Skeletal muscle satellite cell (primary cell): ENCODE measurements at regions not wholly inside any gene's neighbourhood (a gene's known extent, or its start where the extent isn't known, plus 50 kb on each side); places are given as distances from the start of the nearest gene placed in this dataset.
"Not testable (repeated sequence)": the region's sequence is repeated elsewhere in the genome, so short reads cannot be mapped to it uniquely, and the experiment has no call there.

Experiments
- H3K27me3 ChIP-seq: 2 replicates; pipeline ENCODE4 v1.7.0; 2013; ENCODE audit warnings: low read length; ENCODE audit not compliant: control insufficient read depth, insufficient read depth
- H3K36me3 ChIP-seq: 2 replicates; pipeline ENCODE4 v1.7.0; 2013; ENCODE audit warnings: mild to moderate bottlenecking, control low read depth, low read length; ENCODE audit not compliant: insufficient read depth
- H3K4me1 ChIP-seq: 2 replicates; pipeline ENCODE4 v1.7.0; 2013; ENCODE audit warnings: low read length; ENCODE audit not compliant: control insufficient read depth, insufficient read depth
- H3K4me2 ChIP-seq: 2 replicates; pipeline ENCODE4 v1.7.0; 2013; ENCODE audit warnings: mild to moderate bottlenecking, low read length
- H3K4me3 ChIP-seq: 2 replicates; pipeline ENCODE4 v1.7.0; 2013; ENCODE audit warnings: low read length
- H3K9ac ChIP-seq: 2 replicates; pipeline ENCODE4 v1.7.0; 2013; ENCODE audit warnings: mild to moderate bottlenecking, low read depth, low read length, moderate library complexity
- H3K9me3 ChIP-seq: replicated peaks from 2 replicates; pipeline ENCODE4 v1.7.0; 2013; ENCODE audit warnings: mild to moderate bottlenecking, control low read depth, low read length

DNA sequence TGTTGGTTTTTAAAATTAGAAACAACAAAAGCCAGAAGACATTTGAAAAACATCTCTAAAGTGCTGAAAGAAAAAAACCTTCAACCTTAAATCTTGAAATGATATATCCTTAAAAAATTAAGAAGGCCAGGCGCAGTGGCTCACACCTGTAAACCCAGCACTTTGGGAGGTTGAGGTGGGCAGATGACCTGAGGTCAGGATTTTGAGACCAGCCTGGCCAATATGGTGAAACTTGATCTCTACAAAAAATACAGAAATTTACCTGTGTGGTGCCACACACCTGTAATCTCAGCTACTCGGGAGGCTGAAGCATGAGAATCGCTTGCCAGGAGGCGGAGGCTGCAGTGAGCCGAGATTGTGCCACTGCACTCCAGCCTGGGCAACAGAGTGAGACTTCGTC, 87.7 kb upstream of the SIX2 start:
- Histone ChIP-seq H3K4me2 (no peak overlapping the region), H3K27me3 (peaks cover 8% of the 10 kb centered on the region), H3K36me3 (no peaks in the 10 kb centered on the region), H3K9me3 (no peaks in the 10 kb centered on the region), H3K4me1 (no peaks in the 10 kb centered on the region), H3K4me3 (no peak overlapping the region), H3K9ac (no peak overlapping the region)

DNA sequence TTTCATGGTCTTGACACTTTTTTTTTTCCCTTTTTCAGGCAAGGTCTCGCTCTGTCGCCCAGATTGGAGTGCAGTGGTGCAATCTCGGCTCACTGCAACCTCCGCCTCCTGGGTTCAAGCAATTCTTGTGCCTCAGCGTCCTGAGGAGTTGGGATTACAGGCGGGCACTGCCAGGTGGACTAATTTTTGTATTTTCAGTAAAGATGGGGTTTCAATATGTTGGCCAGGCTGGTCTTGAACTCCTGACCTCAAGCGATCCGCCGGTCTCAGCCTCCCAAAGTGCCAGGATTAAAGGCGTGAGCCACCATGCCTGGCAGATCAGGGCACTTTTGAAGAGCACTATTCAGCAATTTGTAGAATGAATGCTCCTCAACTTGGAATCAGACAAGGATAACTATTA, 86.8 kb upstream of the SIX2 start:
- not testable (repeated sequence) for H3K36me3 ChIP-seq, H3K27me3 ChIP-seq, H3K4me3 ChIP-seq, H3K4me2 ChIP-seq, H3K4me1 ChIP-seq, H3K9me3 ChIP-seq, H3K9ac ChIP-seq

DNA sequence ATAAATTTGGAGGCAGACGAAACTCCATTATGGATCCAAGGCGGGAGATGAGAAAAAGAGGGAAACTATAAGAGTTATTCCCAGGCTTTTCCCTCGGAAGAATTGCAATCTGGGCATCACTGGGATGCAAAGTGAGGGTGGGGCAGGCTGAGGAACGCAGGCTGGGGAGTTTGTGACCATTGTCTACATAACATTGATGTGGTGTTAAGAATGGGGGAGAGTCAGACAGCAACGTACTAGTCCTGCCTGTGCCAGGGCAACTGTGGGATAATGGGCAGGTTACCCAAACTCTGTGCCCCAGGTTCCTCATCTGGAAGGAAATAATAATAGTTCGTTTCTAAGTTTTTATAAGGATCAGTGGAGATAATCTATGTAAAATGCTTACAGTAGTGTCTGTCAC, 84.4 kb upstream of the SIX2 start:
- no peaks in the 10 kb centered on the region for H3K36me3 ChIP-seq
- H3K4me3 ChIP-seq, result no peak overlapping the region
- peaks cover 8% of the 10 kb centered on the region for H3K27me3 ChIP-seq
- no peak overlapping the region for H3K9ac ChIP-seq
- H3K4me2 ChIP-seq, result no peak overlapping the region
- H3K9me3 ChIP-seq, result no peaks in the 10 kb centered on the region
- H3K4me1 ChIP-seq, result no peaks in the 10 kb centered on the region

DNA sequence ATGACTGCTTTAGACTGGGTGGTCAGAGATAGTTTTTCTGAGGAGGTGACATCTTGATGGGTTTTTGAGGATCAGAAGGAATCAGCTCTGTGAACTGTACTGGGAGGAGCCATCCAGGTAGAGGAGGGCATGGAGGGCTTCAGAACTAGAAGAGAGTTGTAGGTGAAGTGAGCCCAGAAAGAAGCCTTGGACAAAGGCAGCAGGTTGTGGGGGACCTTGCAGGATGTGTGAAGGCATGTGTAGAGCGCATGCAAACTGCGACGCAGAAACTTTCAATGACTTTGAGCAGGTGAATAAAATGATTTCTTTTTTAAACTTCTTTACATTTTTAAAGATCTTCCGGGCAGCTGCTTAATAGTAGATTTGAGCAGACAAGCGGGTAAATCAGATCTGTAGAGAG, 83.9 kb upstream of the SIX2 start:
- Histone ChIP-seq H3K9me3 (no peaks in the 10 kb centered on the region), H3K4me2 (no peak overlapping the region), H3K4me3 (no peak overlapping the region), H3K4me1 (no peaks in the 10 kb centered on the region), H3K9ac (no peak overlapping the region), H3K36me3 (no peaks in the 10 kb centered on the region), H3K27me3 (peaks cover 8% of the 10 kb centered on the region)

DNA sequence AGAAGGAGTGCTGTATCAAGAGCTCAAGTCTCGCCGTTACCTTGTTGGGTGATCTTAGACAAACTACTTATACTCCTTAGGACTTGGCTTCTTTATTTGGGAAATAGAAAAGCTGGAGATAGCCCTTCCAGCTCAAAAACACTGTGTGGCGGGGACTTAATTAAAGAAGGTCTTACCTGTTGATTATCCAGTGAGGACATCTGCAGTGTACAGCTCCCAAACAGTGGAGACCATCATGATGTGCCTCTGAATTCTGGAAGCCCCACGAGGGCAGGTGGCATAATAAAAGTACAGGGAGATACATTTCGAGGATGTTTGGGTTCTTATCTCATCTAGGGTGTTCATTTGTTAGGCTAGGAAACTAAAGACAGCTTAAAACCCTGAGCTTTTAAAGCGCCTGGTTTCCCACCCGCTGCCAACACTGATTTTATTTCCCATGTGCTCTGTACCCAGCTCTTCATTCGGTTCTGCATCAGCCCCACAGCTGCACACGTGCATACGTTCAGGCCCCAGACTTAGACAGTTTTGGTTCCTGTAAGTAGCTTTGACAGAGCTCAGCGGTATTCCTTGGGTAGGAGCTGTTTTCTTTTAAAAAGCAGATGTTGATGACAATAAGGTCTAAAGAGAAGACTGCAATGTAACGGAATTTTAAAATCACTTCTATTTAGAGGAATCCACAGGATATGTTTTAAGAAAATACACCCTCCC, 80.5 kb upstream of the SIX2 start:
- Histone ChIP-seq H3K9me3 (no peaks in the 10 kb centered on the region), H3K4me1 (no peaks in the 10 kb centered on the region), H3K4me3 (no peak overlapping the region), H3K27me3 (peaks cover 8% of the 10 kb centered on the region), H3K4me2 (no peak overlapping the region), H3K36me3 (no peaks in the 10 kb centered on the region), H3K9ac (no peak overlapping the region)

DNA sequence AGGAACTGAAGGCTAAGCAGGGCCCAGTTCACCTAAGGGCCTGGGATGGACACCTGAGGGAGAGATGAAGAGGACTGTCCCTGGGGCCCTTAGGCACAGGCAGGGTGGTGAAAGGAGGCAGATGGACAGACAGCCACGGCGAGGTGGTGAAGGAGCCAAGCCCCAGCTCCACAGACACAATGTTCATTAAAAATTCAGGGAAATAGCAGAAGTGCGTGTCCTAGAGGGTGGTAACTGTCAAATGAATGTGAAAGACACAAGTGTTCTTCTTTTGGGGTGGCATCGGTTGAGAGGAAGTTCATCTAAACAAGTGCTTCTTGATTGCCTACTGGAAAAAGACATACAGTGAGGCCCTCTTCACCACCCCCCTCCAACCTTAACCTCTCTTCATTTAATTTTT, 76.2 kb upstream of the SIX2 start:
- no peak overlapping the region for H3K9ac ChIP-seq
- H3K27me3 ChIP-seq, result peaks cover 6% of the 10 kb centered on the region
- H3K9me3 ChIP-seq, result no peaks in the 10 kb centered on the region
- no peak overlapping the region for H3K4me2 ChIP-seq
- H3K4me1 ChIP-seq, result no peaks in the 10 kb centered on the region
- no peak overlapping the region for H3K4me3 ChIP-seq
- H3K36me3 ChIP-seq, result no peaks in the 10 kb centered on the region

DNA sequence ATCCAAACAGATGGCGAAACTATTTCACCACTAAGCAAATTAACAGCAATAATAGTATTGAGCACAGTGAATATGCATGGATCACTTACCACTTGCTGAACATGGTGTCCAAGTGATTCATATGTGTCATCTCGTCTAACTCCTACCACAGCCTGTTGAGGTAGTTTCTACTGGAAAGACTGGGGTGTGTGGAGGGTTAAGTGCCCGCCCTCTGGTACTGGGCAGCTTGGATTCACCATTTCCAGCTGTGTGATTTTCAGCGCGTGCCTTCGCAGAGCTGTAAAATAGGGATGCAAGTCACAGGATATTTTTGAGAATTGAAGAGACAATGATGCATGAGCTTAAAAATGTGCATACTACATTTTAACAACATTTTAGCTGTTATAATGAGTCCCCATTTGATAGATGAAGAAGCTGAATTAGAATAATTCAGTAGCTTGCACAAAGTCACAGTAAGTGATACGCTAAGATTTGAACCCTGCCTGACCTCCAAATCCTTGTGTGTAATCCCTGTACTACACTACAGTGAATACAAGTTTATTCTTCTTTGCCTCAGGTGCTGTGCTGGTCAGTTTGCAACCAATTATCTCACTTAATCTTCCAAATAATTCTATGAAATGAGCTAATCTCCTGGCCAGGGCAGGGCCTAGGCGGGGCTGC, 75.2 kb upstream of the SIX2 start:
- peaks cover 6% of the 10 kb centered on the region for H3K27me3 ChIP-seq
- H3K4me1 ChIP-seq, result no peaks in the 10 kb centered on the region
- H3K9me3 ChIP-seq, result no peaks in the 10 kb centered on the region
- no peak overlapping the region for H3K4me3 ChIP-seq
- no peak overlapping the region for H3K9ac ChIP-seq
- H3K36me3 ChIP-seq, result no peaks in the 10 kb centered on the region
- no peak overlapping the region for H3K4me2 ChIP-seq

DNA sequence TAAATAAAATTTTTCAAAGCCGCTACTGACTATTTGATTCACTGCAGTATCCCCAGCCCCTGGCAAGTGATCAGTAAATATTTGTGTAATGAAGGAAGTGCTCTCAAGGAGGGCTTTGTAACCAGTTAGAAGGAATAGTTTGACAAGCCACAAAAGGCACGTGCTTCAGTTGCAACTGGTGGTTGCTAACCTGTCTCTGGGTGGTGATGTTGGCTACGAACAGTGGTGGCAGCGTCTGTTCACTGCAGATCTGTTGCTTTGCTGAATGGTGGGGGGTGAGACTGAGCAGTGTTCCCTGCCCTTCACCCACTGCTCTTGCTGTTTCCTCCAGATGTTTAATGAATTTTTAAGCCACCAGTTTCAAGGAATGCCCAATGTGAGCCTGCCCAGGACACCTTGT, 73.9 kb upstream of the SIX2 start:
- Histone ChIP-seq H3K4me3 (no peak overlapping the region), H3K27me3 (peaks cover 6% of the 10 kb centered on the region), H3K9me3 (no peaks in the 10 kb centered on the region), H3K4me2 (no peak overlapping the region), H3K9ac (no peak overlapping the region), H3K4me1 (no peaks in the 10 kb centered on the region), H3K36me3 (no peaks in the 10 kb centered on the region)

DNA sequence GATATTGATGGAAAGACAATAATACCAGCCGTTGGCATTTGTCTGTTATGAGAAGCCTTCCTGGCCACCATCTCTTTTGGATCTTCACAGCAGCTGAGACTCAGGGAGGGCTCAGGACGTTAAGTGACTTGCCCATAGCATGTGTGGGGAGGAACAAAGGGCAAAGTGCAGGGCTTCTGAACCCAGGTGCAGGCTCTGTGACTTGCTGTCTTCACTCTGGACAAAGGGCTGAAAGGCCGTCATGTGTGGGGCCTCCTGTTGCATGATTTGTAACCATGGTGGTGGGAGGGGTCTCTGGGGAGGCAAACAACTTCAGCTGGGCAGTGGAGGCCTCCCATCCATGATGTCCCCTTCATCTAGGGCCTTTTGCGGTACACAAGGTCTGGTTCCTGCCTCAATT, 65.5 kb upstream of the SIX2 start:
- Histone ChIP-seq H3K27me3 (peaks cover 6% of the 10 kb centered on the region), H3K9me3 (no peaks in the 10 kb centered on the region), H3K4me1 (peaks cover 13% of the 10 kb centered on the region), H3K4me3 (no peak overlapping the region), H3K4me2 (no peak overlapping the region), H3K9ac (no peak overlapping the region), H3K36me3 (no peaks in the 10 kb centered on the region)

DNA sequence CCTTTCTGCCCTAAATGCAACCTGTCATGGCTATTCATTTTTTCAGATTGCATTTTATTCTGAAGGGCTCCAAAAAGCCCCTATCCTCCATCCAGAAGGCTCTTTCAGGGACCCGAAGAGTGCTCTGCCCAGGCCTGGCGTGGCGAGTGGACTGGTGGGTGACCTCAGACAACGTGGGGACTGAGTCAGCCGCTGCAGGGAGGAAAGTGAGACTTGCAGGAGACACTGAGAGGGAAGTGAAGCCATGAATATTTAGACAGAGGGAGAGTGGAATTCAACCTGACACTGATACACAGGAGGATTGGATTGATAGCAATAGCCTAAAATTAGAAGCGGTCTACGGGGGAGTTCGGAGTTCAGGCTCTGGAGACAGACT, 63.6 kb upstream of the SIX2 start:
- Histone ChIP-seq H3K4me1 (peaks cover 27% of the 10 kb centered on the region), H3K4me3 (no peak overlapping the region), H3K9me3 (no peaks in the 10 kb centered on the region), H3K4me2 (no peak overlapping the region), H3K9ac (no peak overlapping the region), H3K27me3 (peaks cover 6% of the 10 kb centered on the region), H3K36me3 (no peaks in the 10 kb centered on the region)

DNA sequence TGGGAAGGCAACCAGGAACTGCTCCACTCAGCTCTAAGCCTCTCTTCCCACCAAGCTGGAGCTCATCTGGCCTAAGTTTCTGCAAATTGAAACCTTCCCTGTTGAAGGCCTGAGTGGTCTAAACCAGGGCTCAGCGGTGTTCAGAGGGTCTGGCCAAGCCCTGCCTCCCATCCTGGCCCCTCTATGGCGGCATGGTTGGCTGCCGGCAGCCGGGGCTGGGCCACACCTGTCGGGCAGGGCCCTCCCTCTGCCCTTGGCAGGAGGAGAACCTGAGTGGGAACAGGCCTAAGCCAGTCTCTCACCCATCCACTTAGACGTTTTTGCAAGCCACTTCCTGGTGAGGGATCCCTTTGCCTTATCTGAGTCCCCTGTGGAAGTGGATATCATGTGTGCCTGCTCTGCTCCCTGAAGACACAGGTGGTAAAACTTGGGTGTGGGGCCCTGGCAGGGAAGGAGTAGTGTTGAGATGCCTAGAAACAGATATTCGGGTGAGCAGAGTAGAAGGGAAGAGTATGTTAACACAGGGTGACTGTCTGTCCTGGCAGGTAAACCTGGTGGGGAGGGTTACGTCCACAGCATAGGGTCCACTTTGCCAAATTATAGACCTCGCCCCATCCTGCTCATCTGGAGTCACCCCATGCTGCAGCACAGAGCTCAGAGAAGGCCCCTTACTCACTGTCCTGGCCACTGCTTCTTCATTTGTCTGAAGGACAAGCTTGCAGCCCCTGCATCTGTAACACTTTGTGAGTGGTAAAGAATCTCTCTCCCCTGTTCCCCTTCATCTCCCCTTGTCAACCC, 63.0 kb upstream of the SIX2 start:
- peaks cover 6% of the 10 kb centered on the region for H3K27me3 ChIP-seq
- no peak overlapping the region for H3K4me3 ChIP-seq
- no peak overlapping the region for H3K9ac ChIP-seq
- H3K36me3 ChIP-seq, result no peaks in the 10 kb centered on the region
- no peak overlapping the region for H3K4me2 ChIP-seq
- peaks cover 28% of the 10 kb centered on the region for H3K4me1 ChIP-seq
- no peaks in the 10 kb centered on the region for H3K9me3 ChIP-seq
